HFFc6 (cell line): ENCODE measurements at regions not wholly inside any gene's neighbourhood (a gene's known extent, or its start where the extent isn't known, plus 50 kb on each side); places are given as distances from the start of the nearest gene placed in this dataset.
"Not testable (repeated sequence)": the region's sequence is repeated elsewhere in the genome, so short reads cannot be mapped to it uniquely, and the experiment has no call there.

Experiments used
- DNase-seq: peaks from one replicate; pipeline ENCODE4 v3.0.0-alpha.2; 2018
- H3K27ac Mint-ChIP-seq: 2 replicates; pipeline ENCODE4 v1.8.0; 2020; ENCODE audit warnings: mild to moderate bottlenecking, mixed read lengths
- H3K27me3 Mint-ChIP-seq: 2 replicates; pipeline ENCODE4 v1.8.0; 2021; ENCODE audit warnings: mild to moderate bottlenecking, moderate library complexity, mixed read lengths; ENCODE audit not compliant: insufficient read depth
- H3K36me3 Mint-ChIP-seq: 2 replicates; pipeline ENCODE4 v1.8.0; 2021; ENCODE audit warnings: low read depth, mixed read lengths
- H3K4me1 Mint-ChIP-seq: 2 replicates; pipeline ENCODE4 v1.8.0; 2020; ENCODE audit warnings: low read depth, mixed read lengths
- H3K4me3 Mint-ChIP-seq: 2 replicates; pipeline ENCODE4 v1.8.0; 2020; ENCODE audit warnings: mild to moderate bottlenecking, moderate library complexity, mixed read lengths
- H3K9me3 Mint-ChIP-seq: 2 replicates; pipeline ENCODE4 v1.8.0; 2020; ENCODE audit warnings: mild to moderate bottlenecking, mixed read lengths
- TF ChIP-seq, protein P1 (sequence below): fragments of 200-600 bp; sonication (generic); IDR thresholded peaks from 2 replicates; pipeline ENCODE4 v1.5.0; 2021; ENCODE audit warnings: antibody characterized with exemption, mild to moderate bottlenecking

DNA sequence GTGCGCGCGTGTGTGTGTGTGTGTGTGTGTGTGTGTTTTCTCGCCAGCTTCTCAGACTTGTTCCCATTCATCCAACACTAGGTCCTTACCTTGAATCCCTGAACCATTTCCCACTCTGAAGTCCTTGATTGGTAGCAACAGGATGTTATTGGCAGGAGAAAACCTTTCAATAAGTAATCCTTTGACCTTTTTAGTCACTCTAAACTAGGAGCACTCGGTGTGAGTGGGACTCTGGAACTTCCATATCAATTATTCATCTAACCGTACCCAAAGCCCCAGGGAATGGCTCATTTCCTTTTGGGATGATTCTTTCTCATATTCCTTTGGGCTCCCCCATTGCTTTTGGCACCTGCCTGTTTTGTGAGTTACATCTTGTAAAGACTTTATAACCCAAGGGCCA is 140.2 kb upstream of the SPRED1 start:
- Mint-ChIP-seq H3K4me3 (no peak overlapping the region), H3K27me3 (no peaks in the 10 kb centered on the region), H3K9me3 (no peaks in the 10 kb centered on the region), H3K36me3 (no peaks in the 10 kb centered on the region), H3K4me1 (peaks cover 17% of the 10 kb centered on the region), H3K27ac (no peak overlapping the region)
- DNase-seq: no peak
- TF ChIP-seq, protein P1, sequence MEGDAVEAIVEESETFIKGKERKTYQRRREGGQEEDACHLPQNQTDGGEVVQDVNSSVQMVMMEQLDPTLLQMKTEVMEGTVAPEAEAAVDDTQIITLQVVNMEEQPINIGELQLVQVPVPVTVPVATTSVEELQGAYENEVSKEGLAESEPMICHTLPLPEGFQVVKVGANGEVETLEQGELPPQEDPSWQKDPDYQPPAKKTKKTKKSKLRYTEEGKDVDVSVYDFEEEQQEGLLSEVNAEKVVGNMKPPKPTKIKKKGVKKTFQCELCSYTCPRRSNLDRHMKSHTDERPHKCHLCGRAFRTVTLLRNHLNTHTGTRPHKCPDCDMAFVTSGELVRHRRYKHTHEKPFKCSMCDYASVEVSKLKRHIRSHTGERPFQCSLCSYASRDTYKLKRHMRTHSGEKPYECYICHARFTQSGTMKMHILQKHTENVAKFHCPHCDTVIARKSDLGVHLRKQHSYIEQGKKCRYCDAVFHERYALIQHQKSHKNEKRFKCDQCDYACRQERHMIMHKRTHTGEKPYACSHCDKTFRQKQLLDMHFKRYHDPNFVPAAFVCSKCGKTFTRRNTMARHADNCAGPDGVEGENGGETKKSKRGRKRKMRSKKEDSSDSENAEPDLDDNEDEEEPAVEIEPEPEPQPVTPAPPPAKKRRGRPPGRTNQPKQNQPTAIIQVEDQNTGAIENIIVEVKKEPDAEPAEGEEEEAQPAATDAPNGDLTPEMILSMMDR: no peak

DNA sequence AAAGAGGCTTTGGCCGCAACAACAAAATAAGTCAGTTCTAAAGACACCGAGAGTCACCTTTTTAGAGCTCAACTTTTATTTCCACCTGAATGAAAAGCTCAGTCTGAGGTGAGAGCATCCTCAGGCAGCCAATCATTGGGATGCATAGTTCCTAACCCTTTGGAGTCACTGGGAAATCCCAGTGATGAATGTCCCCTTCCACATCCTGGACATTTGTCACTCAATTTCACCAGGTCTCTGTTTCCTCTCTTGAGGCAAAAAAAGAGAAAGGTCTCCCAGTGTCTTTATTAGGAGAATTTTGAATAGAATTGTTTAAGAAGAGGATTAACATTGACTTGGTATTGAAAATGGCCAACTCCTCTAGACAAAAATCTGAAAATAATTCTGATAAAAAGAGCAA is 137.5 kb upstream of the SPRED1 start:
- Mint-ChIP-seq H3K36me3 (no peaks in the 10 kb centered on the region), H3K4me1 (peaks cover 17% of the 10 kb centered on the region), H3K27ac (no peak overlapping the region), H3K27me3 (no peaks in the 10 kb centered on the region), H3K9me3 (no peaks in the 10 kb centered on the region), H3K4me3 (no peak overlapping the region)
- TF ChIP-seq, protein P1: no peak
- DNase-seq: no peak

DNA sequence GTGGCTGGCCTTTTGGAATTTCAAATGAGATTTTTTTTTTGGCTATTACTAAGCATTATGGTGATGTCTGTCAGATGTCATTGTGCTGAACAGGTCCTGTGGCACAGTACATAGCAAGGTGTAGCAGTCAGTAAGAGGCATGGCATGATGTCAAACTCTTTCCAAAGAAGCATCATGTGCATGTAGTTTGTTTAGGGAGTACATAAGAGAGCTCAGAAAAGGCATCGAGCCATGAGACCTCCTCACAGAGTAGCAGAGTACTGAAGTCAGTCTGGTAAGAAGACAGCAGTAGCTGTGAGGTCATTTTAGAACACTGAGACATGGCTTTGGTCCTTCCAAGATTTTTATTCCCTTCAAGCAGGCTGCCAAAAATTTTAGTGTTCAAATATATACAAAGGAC is 134.9 kb upstream of the SPRED1 start:
- H3K4me3 Mint-ChIP-seq: no peak overlapping the region
- TF ChIP-seq, protein P1: no peak
- H3K27me3 Mint-ChIP-seq: peaks cover 6% of the 10 kb centered on the region
- H3K9me3 Mint-ChIP-seq: peaks cover 8% of the 10 kb centered on the region
- H3K4me1 Mint-ChIP-seq: peaks cover 11% of the 10 kb centered on the region
- peaks cover 24% of the 10 kb centered on the region for H3K36me3 Mint-ChIP-seq
- no peak for DNase-seq
- H3K27ac Mint-ChIP-seq: no peak overlapping the region

DNA sequence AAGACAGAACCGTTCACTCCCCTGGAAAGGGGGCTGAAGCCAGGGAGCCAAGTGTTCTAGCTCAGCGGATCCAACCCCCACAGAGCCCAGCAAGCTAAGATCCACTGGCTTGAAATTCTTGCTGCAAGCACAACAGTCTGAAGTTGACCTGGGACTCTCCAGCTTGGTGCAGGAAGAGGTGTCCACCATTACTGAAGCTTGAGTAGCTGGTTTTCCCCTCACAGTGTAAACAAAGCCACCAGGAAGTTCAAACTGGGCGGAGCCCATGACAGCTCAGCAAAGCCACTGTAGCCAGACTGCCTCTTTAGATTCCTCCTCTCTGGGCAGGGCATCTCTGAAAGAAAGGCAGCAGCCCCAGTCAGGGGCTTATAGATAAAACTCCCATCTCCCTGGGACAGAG is 132.8 kb upstream of the SPRED1 start:
- not testable (repeated sequence) for H3K4me1 Mint-ChIP-seq, DNase-seq, H3K27ac Mint-ChIP-seq, H3K4me3 Mint-ChIP-seq
- Mint-ChIP-seq H3K36me3 (peaks cover 27% of the 10 kb centered on the region), H3K27me3 (peaks cover 12% of the 10 kb centered on the region), H3K9me3 (peaks cover 10% of the 10 kb centered on the region)

DNA sequence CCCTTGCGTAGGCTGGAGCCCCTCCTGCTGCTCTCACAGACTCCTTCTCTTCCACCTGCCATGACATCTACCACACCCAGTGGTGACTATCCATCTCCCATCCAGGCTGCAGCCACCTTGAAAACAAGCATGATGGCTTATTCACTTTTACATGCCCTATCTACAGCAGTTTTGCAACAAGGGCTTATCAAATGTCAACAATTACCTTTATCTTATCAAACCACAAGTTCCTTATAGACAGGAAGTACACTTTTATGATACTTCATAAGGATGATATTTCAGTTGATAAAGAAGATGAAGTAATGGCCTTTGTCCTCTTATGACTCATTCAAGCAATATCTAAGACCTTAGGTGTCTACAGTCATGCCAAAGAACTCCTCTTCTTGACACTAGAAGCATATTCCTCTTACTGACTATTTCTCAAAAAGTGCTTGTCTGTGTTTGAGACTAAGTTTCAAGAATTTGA is 125.3 kb upstream of the SPRED1 start:
- H3K4me1 Mint-ChIP-seq: peaks cover 52% of the 10 kb centered on the region
- TF ChIP-seq, protein P1: no peak
- DNase-seq: peak; percentile 29
- H3K9me3 Mint-ChIP-seq: peaks cover 7% of the 10 kb centered on the region
- peaks cover 7% of the 10 kb centered on the region for H3K36me3 Mint-ChIP-seq
- H3K4me3 Mint-ChIP-seq: no peak overlapping the region
- H3K27me3 Mint-ChIP-seq: peaks cover 6% of the 10 kb centered on the region
- H3K27ac Mint-ChIP-seq: no peak overlapping the region

DNA sequence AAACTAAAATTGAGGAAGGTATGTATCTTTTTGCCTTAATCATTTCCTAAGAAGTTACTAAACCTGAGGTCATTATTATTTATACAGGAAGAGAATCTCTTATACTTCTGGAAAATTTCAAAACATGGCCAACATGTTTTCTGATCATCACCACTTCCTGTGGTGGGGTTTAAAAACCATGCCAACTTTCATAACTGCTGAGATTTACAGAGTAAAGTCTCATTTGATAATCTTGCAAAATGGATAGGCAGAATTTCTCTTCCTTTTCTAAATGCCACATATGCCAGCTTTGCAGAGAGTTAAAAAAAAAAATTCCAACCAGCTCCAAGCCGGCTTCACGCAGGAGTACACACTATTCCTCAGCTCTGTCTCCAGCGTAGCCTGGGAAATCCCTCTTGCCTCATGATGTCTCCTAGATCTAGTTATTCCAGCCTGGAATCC is 124.3 kb upstream of the SPRED1 start:
- Mint-ChIP-seq H3K27me3 (peaks cover 3% of the 10 kb centered on the region; the same call in 1 of the 2 replicates), H3K9me3 (no peaks in the 10 kb centered on the region; the same call in 1 of the 2 replicates), H3K4me3 (peak overlapping the region; percentile 37), H3K36me3 (no peaks in the 10 kb centered on the region), H3K27ac (peak overlapping the region; percentile 52), H3K4me1 (peaks cover 52% of the 10 kb centered on the region)
- TF ChIP-seq, protein P1: no peak
- no peak for DNase-seq
